GM18909 (cell line): ENCODE measurements at regions not wholly inside any gene's neighbourhood (a gene's known extent, or its start where the extent isn't known, plus 50 kb on each side); places are given as distances from the start of the nearest gene placed in this dataset.

Experiments used
- ATAC-seq: cut with Tn5 transposase; IDR thresholded peaks from one replicate; pipeline ENCODE4 v1.9.1; 2021; ENCODE audit warnings: mild to moderate bottlenecking; ENCODE audit not compliant: unreplicated experiment, poor library complexity

DNA sequence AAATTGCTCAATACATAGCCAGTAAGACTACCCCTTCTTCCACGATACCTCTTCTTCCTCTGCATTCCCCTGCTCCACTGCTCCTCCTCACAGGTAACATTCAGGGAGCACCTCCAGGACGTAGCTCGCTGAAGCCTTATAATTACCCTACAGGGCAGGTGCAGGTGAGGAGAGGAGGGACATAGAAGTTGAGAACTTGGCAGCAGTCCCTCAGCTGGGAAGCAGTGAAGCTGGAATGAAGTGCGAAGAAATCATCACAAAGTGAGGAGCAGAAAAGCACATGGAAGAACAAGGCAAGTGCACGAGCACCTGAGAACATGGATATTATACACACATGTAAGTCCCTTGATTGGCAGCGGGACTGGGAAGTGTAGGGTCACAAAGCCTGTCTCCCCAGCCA is 118.2 kb downstream of the HSD17B3 start:
- ATAC-seq = no peak

DNA sequence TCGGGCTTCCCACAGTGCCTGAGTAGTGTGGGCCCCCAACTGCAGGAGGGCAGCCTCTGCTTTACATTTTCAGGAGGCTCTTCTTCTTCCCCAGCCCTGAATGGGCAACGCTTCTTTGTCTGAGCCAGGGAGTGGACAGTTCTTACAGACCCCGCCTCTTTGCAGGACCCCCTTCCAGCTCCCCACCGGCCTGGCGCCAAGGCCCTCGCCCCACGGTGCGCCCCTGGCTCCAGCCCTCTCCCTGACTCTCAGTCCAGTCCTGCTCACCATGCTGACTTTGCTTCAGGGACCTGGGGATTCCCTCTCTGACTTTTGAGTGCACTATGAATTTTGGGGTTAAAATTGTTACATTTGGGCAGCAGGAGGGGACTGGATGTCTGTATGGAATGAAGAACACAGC is 123.8 kb downstream of the HSD17B3 start:
- ATAC-seq = no peak

DNA sequence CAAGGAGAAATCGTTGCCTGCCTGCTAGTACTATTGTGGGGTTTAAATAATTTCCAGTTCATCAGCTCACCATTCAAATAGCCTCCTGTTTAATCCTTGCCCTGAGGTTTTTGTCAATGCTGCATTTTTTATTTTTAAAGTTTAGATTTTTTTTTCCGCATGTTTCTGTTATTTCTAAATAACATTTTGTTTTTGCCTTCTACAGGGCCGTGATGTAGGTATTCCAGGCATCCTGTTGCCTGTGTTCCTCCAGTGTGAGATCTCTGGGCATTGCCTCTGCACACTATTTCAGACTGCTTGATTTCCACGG is 124.3 kb downstream of the HSD17B3 start:
- no peak for ATAC-seq

DNA sequence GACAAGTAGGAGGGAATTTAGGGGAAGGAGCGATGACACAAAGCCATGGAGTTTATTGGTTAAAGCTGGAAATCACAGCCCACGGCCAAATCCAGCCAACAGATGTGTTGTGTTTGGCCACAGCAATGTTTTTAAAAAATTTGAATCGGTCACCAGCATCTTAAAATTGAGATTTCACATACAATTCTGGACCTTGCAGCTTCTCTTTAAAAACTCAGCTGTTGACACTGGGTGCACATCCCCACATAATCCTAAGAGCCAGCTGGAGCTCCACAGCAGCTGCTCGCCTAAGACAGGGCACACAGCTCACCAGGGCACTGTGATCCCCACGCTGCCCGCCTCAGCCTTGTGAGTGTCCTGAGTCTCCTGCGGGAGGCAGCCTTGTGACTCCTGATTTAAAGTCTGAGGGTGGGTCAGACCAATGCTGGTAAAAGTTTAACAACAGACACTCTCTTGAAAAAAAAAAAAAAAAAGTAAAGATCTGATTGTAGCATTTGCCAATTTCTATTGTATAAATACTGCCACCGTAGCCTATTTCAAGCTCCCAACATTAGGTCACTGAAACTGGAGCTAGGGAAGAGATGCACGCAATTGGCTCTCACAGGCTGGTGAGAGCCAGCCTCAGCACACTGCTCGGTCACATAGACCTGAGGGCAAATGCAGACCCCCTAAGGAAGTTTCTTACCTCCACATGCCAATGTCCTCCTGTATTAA is 124.8 kb downstream of the HSD17B3 start:
- no peak for ATAC-seq

DNA sequence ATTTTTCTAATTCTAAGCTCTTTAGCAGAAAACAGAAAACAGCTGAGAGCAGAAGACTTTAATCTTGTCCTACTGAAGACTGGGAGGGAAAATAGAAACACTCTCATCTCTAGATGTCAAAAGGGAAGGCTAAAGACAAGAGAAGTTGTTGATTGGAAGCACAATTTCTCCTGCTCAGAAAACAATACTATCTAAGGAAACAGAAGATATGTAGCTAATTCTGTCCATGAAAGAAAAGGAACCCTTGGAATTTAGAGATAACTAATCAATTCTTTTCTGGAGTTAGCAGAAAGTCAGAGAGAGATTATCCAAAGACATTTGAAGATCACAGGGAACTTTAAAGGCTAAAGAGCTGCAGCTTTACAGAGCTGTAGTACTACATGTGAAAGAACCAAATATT is 126.2 kb downstream of the HSD17B3 start:
- ATAC-seq = no peak

DNA sequence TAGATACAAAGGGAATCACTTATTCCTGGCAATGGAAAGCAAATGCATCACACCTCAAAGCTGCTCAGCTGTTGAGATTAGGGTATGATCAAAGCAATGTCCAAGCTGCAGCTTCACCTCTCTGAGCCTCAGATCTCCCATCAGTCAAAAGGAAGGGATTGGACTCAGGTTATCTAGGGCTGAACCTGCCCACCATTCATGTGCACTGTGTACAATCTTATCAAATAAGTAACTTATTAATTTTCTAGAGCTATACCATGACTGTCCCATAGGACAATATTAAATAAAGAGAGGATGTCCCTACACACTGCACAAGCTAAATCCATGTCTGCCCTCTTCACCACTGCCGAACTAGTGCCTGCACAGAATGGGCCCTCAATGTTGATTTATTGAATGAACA is 127.0 kb downstream of the HSD17B3 start:
- no peak for ATAC-seq

DNA sequence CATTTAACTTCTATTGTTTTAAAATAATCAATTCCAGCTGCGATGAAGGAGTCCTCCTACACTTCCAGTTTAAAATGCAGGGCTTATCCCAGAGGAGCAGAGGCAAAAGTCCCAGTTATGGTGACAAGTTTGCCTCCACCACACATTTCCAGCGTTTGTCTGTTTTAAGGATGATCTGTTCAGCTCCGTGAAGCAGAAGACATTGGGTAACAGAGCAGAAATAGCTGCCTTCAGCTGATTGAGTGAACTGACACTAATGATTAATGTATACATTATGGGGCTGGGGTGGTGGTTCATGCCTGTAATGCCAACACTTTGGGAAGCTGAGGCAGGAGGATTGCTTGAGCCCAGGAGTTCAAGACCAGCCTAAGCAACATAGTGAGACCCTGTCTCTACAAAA is 127.6 kb downstream of the HSD17B3 start:
- no peak for ATAC-seq

DNA sequence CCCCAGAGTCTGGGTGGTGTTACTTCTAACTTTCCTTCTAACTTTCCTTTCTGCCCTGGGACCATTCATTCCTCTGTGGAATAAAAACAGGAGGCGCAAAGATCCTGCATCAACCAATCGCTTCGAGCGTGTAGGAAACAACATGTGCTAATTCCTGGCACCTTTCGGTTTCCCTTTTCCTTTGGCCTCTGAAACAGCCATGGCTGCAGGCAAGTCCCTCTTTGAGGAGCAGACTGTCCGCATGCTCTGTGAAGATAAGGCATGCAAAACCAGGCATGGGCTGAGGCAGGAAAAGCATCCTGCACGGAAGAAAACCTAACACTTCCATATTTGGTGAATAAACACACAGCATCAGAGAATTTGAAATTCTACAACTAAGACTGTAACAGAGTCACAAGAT is 128.3 kb downstream of the HSD17B3 start:
- ATAC-seq = no peak

DNA sequence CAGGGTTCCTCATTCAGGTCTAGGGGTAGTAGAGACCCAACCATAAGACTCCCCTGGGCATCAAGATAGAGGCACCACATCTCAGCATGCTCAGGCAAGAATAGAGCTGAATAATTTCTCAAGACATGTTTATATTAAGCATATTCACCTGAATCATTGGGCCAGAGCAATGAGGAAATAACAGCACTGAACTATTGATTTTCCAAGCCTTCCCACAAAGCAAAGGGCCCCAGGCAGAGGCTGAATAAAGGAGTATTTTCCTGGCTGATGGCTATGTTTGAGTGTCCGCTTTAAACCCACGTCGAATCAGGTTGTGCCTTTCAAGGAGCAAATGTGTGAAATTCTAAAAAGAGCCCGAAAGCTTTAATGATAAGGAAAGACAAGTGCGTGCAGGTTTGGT is 129.2 kb downstream of the HSD17B3 start:
- no peak for ATAC-seq

DNA sequence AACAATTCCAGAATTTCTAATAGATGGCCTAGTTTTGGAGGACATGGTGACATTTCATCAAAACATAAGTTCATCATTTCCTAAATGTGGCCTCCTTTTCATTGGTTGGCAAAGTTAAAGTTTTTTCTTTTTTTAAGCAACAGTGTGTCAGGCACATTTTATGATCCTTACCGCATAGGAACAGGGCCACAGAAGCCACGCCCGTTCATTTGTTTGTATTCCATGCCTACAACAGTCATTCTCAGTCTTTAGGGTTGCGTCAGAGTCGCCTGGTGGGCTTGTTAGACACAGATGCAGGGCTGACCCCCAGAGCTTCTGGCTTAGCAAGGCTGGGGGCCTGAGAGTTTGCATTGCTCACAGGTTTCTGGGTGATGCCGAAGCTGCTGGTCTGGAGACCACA is 130.2 kb downstream of the HSD17B3 start:
- ATAC-seq = no peak

DNA sequence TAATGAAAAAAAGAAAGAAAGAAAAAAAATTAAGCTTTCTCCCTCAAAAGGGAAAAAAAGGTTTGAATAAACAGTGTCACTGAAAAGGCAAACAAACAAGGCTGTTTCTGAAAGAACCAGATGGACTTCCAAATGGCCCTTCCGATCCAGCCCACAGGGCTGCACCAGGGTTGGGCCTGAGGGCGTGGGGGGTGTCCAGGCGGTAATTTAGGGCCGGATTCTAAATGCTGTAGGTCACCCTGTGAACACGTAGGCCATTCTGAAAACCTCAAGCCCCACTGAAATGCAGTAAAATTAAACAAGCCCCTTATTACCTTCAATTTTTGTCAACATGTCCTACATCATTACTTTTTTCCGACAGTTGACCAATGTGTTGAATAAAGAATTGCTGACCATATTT is 132.1 kb downstream of the HSD17B3 start:
- no peak for ATAC-seq

DNA sequence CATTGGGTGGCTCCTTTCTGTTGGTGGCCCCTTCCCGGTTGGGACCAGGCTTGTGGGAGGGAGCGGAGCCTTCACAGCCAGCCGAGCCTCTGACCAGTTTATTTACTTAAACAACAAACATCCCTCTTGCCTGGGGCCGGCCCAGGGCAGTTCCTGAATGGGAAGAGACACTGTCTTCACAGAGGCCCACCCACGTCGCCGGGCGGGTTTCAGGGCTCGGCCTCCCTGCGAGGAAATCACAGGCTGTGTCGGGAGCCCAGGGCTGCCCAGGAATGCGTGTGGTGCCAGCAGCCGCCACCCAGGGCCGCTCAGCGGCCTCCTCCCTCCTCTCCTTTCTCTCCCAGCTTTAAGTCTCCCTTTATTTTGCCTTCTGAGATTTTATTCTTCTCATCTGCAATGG is 132.5 kb downstream of the HSD17B3 start:
- no peak for ATAC-seq

DNA sequence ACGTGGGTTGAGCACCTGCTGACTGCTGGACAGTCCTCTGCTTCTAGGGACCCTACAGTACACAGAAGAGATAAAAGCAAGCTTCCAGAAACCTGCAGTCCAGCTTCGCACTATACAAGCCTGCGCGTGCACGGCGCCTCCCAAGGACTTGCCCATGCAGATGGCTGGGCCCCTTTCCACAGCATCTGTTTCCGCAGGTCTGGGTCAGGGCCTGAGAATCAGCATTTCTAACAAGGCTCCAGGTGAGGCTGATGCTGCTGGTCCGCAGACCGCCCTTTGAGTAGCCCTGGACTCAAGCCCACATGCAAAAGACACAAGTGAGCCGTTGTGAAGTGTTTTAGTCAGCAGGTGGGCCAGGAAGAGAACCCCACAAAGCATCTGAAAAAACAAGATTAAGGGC is 133.1 kb downstream of the HSD17B3 start:
- ATAC-seq = no peak

DNA sequence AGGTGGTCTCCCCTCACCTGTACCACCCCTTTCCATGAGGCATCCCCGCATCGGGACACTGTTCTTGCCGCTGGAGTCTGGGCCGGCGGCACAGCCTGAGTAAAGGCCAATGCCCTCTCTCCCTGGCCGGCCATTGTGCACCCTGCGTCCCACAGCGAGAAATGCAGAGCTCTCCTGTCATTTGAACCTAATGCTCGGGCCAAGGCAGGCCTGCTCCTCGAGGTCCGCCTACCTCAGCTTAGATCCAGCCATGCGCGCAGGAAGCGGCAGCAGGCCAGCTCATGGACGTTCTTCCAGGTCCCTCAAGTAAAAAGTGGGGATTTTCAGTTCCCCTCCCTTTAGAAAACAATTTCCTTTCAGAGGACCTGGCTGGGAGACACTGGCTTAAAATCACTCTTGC is 135.0 kb downstream of the HSD17B3 start:
- ATAC-seq = no peak

DNA sequence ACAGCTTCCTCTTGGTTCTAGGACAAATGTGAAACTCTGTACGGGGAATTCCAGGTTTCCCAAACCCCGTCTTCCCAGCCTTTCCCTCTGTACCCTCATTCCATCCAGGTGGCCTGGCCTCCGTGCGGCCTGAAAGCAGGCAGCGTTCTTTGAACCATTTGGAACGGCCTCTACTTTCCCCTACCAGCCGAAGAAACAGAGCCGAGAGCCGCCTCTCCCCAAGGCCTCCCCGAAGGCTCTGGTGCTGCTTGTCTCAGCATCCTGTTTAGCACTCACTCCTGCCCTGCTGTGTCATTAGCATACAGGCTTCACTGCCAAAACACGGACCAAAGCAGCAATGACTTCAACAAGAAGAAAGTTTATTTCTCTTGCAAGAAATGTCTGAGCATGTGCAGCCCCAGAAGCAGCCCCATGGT is 137.7 kb downstream of the HSD17B3 start:
- ATAC-seq = no peak

DNA sequence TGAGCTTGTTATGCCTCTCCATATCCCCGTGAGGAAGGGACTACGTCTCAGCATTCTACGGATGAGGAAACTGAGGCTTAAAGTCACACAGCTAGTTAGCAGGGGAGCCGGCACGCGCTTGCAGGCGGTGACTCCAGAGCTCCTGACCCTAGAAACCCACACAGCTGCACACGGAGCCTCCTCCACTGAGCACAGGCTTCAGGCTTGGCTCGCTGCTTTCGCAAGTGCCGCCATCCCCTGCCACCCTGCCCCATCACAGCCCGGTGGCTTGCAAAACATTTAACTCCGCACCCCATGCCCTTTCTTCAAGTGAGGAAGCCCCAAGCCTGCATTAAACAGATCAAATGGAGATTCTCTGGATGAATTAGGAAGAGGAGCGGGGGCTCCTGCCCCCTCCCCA is 138.3 kb downstream of the HSD17B3 start:
- ATAC-seq = no peak

DNA sequence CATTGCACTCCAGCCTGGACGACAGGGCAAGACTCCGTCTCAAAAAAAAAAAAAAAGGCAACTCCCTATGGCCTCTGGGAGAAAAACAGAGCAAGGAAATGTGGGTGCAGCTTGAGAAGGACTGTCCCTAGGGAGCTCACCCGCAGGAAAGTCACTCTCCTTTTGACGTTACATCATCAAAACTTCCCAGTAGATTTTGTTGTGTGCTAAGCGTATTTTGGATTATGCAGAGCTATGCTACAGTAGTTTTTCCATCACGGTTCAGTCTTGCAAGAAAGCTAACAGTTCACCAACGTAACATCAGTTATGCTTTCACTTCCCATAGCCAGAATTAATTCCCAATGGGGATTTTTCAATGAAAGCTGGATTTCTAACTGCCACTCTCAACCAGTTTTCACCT is 138.8 kb downstream of the HSD17B3 start:
- ATAC-seq = no peak

DNA sequence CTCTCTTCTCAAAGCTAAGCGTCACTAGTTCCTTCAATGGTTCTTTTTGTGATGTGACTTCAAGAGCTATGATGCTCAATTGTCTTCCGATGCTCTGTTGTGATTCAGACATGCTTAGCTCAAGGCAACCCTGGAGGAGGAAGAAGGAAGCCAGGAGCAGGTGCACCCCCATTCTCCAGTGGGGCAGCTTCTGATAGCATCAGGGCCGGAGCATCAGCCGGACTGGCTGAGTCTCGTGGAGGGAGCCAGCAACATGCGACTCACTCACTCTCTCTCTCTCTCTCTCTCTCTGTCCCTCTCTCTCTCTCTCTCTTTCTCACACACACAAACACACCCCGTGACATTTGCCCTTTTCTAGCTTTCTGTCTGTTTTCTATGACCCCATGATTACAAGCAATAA is 140.2 kb downstream of the HSD17B3 start:
- ATAC-seq = no peak

DNA sequence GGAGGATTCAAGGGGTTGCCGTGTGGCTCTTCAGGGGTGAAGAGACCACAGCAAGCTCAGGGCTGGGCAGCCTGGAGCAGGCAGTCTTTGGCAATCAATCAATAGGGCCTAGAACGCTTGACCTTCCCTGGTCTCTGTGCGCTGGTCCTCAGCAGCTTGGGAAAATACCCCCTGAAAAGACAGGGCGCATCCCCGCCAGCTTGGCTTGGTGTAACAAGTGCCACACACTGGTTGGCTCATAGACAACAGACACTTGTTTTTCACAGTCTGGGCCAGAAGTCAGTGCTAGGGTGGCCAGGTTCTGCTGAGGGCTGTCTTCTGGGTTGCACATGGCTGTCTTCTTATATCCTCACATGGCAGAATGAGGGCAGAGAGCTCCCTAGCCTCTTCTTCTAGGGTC is 141.1 kb downstream of the HSD17B3 start:
- ATAC-seq = no peak

DNA sequence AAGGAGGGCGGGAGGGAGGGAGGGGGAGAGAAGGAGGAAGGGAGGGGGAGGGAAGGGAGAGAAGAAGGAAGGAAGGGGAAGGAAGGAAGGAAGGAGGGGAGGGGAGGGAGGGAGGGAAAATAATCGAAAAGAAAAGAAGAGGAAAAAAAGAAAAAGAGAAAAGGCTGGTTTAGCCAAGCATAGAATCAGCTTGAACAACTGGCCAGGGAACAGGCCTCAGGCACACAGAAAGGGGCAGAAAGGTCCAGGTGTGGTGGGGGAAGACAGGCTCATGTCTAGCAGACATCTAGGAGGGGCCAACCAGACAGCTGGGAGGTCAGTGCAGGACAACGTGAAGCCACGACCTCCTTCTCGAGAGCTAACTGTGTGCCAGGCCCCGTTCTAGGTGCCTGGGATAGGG is 141.8 kb downstream of the HSD17B3 start:
- ATAC-seq = no peak

DNA sequence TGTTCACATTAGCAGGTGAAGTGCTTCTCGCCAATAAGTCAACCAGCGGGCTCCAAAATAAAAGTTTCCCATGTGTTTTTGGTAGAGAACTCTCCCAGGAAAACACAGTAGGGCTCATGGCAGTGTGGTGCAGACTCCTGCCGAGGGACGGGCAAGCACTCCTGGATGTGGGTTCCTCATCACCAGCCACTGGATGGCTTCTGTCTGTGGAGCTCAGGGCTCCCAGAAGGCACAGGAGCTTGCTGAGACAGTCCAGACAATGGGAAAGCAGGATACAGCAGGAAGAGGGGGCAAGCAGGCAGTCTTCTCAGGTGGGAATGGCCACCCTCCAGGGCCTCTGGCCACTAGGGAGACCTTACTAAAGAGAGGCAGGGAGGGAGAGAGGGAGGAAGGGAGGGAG is 142.4 kb downstream of the HSD17B3 start:
- ATAC-seq = no peak

DNA sequence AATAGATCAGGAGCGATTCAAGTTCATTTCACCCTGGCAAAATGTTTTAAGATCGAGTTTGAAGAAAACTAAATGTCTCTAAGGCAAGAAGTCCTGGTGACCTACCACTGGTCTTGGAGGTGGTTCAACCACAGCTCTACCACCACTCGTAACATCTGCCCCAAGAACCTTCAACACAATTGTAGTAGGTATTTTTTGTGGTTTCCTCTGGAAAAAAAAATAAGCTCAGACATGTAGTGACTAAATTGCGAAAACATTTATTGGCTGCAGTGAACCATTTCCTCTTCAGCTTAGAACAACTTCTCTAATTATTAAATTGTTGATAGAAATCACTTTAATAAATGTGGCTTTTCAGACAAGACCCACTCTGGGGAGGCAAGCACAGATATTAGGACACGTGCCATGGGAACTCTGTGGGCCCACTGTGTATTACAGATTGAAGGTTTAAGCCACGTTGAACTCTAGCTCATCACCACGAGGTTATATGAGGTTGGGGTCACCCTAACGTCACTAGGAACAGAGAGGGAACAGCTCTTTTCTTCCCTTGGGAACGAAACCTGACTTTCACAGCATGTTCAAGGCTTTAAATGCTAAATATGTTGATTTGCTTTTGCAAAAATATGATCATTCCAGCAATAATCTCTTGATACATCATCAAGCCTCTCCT is 142.9 kb downstream of the HSD17B3 start:
- no peak for ATAC-seq
